DOHH2 (cell line): ENCODE measurements at regions not wholly inside any gene's neighbourhood (a gene's known extent, or its start where the extent isn't known, plus 50 kb on each side); places are given as distances from the start of the nearest gene placed in this dataset.

ENCODE experiments used
- CTCF ChIP-seq: fragments of 200-600 bp; sonication (generic); IDR thresholded peaks from one replicate; pipeline ENCODE4 v1.5.1; 2014; ENCODE audit warnings: antibody characterized with exemption, mild to moderate bottlenecking, low read depth, low read length; ENCODE audit not compliant: poor library complexity, severe bottlenecking
- EZH2phosphoT487 ChIP-seq: fragments of 200-600 bp; sonication (generic); IDR thresholded peaks from 2 replicates; pipeline ENCODE4 v1.6.1; 2017; ENCODE audit warnings: borderline replicate concordance, mild to moderate bottlenecking, antibody characterized with exemption, low read length, moderate library complexity, mixed read lengths

- no peak for TF ChIP-seq CTCF
- TF ChIP-seq EZH2phosphoT487 = no peak
These were observed 210.5 kb downstream of the SH3BGRL start for GRCh38 chrX:81412428-81412827.
